ENCODE measurements at regions not wholly inside any gene's neighbourhood (a gene's known extent, or its start where the extent isn't known, plus 50 kb on each side); places are given as distances from the start of the nearest gene placed in this dataset.
A peak's percentile ranks its signal among the peaks of the same experiment; 100 is the strongest.
"Not testable (repeated sequence)": the region's sequence is repeated elsewhere in the genome, so short reads cannot be mapped to it uniquely, and the experiment has no call there.

DNA sequence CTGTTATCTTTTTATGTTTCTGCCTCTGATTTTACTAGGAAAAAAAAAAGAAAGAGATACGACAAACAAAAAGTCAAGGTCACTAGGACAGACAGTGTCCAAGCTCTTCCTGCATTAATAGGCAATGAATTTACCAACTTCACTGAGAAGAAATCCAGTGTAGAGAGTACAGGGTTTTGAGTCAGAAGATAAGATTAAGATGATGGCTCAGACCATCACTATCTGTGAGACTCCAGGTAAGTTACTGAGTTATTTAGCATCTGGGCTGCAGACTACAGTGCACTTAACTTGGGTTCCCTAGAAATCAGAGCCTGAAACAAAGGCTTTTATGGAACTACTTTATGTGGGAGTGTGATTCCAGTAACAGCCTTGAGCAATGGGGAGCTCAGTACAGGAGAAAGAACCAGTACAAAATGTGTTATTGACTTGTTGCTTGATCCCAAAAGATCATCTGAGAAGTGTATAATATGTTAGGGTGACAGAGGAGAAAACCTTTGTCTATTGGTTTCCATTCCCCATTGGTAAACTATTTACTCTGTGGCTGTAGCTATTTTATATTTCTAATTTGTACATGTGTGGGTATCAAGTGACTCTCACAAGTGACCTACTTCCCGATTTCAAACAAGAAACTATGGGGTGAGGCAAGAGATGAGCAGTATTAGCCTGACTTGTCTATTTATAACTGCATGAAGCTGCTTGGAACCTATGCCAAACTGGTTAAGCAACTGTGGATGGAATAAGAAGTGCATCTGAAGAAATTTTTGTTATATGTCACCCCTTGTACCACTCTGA, 395.8 kb downstream of the RAB38 start:
- no peak for DNase-seq (ENCODE audit: extremely low read depth in 1 of 2, low read depth in 1 of 2)

DNA sequence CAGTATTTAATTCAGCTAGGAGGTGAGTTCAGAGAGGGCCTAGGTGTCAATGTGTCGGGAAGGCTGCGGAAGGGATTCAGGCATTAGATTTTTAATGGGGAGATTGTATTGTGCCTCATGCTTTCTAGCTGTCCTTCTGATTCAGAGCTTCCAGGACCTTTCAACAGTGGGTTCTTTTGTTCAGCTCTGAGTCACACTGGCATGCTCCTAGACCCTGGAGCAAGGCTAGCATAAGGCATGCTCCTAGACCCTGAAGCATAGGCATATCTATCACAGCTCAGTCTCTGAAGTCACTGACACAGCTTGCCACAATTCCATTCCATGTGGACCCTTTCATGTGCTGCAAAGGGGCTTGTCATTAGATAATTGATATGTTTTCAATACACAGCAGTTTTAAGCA, 396.9 kb downstream of the RAB38 start:
- no peak for DNase-seq (ENCODE audit: extremely low read depth in 1 of 2, low read depth in 1 of 2)

DNA sequence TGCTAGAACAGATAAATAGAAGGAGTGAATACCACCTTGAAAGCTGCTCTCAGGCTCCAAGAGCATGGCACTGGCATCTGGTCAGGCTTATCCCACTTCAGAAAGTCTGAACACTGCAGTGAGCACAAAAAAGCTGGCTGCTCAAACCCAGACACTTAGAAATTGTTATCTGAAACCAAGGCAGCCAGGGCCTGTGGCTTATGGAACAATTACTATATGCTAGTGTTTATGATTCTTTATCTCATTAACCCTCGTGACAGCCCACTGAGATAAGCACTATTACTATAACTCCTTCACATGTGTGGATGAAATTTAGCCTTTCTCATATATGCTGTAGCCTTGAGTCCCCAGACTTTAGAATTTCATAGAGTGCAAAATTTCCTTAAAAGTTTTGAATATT, 400.2 kb downstream of the RAB38 start:
- DNase-seq (ENCODE audit: extremely low read depth in 1 of 2, low read depth in 1 of 2): no peak

DNA sequence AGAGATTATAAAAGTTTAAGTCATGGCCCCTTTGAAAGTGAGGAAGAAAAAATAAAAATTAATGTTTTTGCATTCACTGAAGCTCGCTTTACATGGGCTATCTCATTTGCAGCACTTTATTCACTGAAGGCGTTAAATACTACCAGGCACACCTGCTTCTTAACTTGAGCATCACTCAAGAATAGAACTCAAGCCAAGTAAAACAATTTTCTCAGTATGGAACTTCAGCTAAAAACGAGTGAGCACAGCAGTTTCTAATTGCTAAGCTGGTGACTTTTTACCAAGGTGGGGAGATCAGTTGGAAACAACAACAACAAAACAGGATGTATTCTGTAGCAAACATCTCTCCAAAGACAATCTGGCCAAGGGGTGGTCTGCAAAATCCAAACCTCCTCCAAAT, 405.6 kb downstream of the RAB38 start:
- no peak for DNase-seq (ENCODE audit: extremely low read depth in 1 of 2, low read depth in 1 of 2)

DNA sequence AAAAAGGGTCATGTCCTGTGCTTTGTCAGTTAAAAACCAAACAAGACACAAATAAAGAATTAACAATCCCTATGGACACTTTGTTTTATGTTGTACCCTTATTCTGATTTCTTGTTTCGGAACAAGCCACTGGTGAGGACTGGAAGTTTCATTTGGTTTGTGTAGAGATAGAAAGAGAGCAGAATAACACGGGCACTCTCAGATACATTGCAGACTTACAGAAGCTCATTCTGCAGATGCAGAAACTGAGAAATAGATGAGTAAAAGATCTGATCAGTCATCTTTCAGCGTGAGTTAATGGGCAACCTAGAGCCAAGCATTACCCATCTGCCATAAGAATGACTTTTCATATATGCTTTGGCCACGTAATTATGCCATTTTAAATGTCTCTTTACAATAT, 407.6 kb downstream of the RAB38 start:
- DNase-seq (ENCODE audit: extremely low read depth in 1 of 2, low read depth in 1 of 2): no peak

DNA sequence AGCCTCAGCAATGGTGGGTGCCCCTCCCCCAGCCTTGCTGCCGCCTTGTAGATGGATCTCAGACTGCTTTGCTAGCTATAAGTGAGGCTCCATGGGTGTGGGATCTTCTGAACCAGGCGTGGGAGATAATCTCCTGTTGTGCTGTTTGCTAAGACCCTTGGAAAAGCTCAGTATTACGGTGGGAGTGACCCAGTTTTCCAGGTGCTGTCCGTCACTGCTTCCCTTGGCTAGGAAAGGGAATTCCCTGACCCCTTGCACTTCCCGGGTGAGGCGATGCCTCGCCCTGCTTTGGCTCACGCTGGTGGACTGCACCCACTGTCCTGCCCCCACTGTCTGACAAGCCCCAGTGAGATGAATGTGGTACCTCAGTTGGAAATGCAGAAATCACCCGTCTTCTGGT, 411.2 kb downstream of the RAB38 start:
- not testable (repeated sequence) for DNase-seq (ENCODE audit: extremely low read depth in 1 of 2, low read depth in 1 of 2)

DNA sequence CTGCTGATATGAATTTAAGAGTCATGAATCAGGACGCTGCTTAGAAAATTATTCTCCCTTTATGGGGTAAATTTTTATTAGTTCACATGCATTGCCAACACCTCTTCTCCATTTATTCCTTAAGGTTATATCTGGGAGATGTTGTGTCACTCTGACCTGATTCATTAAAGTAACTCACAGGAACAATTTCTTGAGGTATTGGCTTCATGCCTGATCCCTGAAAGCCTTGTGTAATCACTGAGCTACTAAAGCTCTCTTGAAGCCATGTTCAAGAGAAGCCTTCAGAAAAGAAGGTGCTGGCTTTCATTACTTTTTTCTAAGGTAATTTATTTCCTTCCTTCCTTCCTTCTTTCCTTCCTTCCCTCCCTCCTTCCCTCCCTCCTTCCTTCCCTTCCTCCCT, 420.6 kb downstream of the RAB38 start:
- DNase-seq (ENCODE audit: extremely low read depth in 1 of 2, low read depth in 1 of 2): no peak

DNA sequence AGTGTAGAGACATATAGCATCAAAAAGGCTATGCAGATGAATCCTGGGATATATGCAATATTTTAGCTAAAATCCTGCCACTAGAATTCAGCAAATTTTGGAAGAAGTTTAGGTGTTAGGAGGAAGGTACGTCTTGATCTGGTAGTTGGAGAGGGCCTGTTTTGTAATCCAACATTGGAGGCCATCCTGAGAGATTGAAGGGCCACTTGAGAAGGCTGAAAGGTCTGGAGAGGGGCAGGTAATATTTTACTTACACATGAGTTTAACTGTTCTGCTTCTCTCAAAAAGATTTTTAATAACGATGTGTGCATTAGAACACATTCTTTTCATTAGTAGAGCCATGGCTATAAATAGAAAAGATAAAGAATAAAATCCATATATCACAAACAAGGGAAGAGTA, 422.1 kb downstream of the RAB38 start:
- no peak for DNase-seq (ENCODE audit: extremely low read depth in 1 of 2, low read depth in 1 of 2)

DNA sequence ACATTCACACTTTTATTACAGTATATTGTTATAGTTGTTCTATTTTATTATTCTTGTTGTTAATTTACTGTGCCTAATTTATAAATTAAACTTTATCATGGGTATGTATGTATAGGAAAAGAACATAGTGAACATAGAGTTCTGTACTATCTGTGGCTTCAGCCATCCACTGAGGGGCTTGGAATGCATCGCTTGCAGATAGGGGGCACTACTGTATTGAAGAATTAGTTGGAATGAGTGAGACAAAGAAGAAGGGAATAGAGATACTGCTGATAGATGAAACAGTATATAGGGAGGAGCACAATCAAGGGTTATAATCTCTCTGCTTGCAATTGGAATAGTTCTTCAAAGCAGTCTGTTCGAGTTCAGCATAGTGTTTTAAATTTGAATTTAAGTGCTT, 432.2 kb downstream of the RAB38 start:
- no peak for DNase-seq (ENCODE audit: extremely low read depth in 1 of 2, low read depth in 1 of 2)

DNA sequence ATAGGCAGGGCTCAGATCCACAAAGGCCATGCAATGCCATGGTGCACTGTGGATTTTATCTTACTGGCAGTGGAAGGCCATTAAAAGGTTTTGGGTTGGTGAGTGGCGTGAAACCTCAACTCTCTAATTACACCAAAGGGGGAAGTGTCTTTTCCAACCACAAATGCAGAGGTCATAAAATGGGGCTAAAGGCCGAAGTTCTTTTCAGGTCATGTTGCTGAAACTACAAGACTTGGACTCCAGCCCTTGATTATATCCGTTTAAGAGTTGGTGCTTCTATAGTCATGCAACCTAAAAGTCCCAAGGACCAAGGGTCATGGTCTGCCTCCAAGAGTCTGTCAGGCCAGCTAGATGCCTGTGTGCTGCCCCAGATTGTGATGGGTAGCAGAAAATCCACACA, 434.3 kb downstream of the RAB38 start:
- no peak for DNase-seq (ENCODE audit: extremely low read depth in 1 of 2, low read depth in 1 of 2)

DNA sequence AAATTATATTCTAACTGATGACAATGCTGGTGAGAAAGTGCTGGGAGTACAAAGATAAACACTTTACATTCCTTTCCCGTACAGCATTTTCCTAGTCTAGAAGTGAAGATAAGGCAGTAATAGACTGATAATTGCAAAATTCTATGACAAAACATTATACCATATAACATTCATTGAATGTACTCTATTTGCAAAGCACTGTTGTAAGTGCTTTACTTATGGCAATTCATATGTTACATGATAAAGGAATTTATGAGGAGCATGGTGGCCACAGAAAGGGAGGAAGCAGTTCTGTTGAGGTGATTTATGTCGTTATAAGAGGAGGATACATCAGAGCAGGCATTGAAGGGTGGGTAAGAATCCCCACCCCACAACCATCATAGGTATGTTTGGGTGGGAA, 434.8 kb downstream of the RAB38 start:
- no peak for DNase-seq (ENCODE audit: extremely low read depth in 1 of 2, low read depth in 1 of 2)

DNA sequence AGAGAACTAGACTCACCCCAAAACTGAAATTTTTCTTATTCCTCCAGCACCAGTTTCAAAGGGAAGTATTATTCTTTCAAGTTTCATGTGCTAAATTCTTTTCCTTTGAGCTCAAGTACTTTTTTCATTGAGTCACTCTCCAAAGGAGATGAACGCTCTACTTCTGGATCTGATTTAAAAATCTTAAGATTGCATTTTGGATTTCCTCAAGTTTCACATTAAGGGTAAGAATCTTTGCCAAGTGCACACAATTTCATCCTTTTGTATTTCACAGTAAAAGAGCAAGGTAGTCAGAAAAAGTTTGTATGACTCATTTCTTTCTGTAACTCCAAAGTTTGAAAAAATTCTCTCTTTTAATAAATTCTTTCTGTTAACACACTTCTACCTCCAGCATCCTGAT, 435.5 kb downstream of the RAB38 start:
- no peak for DNase-seq (ENCODE audit: extremely low read depth in 1 of 2, low read depth in 1 of 2)

DNA sequence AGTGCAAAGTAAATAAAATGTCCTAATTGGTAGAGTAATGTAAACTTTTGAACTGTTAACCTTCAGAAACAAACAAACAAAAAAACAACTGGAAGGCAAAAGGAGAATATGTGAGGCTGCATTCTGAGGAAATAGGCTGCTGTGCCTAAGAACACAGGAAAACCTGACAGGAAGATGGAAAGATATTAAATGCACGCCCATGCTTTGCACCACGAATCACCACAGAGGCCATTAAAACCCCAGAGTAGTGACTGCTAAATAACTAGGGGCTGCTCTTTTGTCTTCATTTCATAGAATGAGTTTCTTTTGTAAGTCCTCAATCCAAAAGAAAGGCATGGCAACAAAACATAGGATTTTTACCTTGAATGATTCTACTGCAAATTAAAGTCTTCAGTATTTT, 436.0 kb downstream of the RAB38 start:
- no peak for DNase-seq (ENCODE audit: extremely low read depth in 1 of 2, low read depth in 1 of 2)

DNA sequence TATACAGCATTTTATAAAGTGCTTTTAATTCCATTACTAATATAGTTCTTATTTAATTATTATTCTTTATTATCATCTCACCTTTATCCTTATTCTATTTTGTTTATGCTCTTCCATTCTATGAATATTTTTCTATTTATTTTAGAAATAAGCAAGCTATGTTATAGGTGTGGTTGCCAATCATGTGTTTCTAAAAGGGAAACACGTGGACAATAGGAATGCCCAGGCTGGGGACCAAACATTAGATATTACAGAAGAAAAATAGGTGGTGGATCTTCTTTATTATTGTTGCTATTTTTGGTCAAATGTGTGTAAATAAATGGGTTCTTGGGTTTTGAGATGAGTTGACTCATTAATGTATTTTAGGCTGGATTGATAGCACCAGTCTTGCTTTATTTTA, 438.3 kb downstream of the RAB38 start:
- no peak for DNase-seq (ENCODE audit: extremely low read depth in 1 of 2, low read depth in 1 of 2)

DNA sequence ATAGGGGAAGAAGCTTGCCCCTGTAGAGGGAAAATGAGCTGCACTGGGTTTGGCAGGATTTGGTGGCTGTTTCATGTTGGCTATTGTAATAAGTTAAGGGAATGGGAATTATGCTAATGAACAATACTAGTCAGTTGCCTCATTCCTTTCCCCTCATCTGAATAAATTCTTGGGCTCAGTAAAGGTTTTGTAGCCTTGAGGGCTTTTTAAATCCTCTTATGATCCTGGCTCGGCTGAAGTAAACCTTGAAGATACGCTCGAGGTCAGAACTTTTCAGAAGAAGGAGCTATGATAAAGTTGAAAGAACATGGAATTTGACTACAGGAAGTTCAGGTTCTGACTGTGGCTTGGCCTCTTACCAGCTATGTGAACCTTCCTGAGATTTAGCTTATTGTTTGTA, 448.7 kb downstream of the RAB38 start:
- no peak for DNase-seq (ENCODE audit: extremely low read depth in 1 of 2, low read depth in 1 of 2)

DNA sequence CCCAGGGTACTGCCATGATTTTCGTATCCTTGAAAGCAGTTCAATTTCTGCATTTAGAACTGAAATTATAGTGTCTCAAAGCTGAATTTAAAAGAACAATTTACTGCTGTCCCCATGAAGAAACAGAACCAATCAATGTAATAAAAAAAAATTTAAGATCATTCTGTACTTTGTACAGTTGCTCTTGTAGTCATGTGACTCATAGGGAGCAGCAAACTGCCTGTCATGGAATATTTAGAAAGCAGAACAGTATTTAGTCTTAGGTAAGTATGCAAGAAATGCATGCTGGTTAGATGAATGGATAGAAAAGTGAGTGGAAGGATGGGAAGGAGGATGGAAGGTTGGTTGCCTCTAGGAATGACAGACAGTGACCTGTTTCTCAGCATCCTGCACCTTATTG, 450.9 kb downstream of the RAB38 start:
- no peak for DNase-seq (ENCODE audit: extremely low read depth in 1 of 2, low read depth in 1 of 2)

DNA sequence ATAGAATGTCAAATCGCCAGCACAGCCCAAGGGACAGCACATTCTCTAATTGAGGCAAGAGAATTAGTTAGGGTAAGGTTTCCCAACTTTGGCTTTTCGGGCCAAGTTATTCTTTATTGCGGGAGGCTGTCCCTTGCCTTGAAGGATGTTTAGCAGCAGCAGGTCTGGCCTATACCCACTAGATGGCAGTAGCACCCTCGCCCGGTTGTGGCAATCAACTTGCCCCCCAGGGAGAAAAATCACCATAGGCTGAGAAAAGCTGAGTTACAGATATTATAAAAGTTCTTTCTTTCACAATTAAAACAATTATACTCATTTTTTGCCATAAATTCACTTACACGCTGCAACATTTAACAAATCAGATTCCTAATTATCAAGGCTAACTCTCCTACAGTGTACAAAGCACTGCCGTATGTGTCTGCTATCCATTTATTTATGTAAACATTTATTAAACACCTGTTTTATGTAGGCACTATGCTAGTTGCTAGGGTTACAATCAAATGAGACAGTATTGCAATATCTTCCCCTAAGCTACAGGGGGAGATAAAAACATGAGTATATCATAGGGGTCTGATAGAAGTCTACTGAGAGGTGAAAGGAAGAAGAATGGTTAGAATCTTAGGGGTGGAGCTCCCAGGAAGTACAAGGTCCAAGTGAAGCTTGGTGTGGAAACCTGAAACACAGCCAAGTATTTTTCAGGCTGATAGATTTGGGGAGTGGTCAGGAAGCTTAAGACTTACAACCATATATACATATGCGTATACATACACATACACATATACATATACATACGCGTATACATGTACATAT, 452.3 kb downstream of the RAB38 start:
- DNase-seq (ENCODE audit: extremely low read depth in 1 of 2, low read depth in 1 of 2): peak in 1 of 2 donors; percentile 0

DNA sequence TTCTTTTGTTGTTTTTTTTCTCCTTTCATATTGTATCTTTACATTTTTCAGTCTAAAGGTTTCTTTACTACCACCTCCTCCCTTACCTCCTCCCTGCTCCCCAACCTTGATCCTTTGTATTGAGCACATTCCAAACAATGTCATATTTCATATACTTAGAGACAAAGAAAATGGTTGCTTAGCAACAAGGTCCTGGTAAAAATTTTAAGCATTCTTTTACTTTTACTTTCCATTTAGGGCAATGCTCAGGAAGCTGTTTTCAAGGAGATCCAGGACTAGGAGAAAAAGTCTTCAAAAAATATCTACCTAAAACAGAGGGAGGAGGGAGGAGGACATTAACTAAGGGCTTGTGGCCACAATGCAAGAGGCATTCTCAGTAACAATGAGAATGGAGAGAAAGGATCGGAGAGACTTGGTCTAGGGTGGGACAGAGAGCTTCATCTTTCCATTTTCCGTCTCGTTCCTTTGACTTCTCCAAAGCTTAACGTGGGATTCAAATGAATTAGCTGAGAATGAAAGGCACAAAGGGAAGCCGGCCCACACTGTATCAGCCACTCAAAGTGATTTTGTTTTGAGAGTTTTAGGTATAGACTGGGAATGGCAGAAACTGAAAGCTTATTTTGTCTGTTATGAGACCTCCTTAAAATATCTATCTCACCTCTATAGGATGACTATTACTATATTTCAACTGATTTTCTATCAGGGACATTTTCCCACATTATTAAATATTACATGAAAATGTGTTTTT, 455.7 kb downstream of the RAB38 start:
- no peak for DNase-seq (ENCODE audit: extremely low read depth in 1 of 2, low read depth in 1 of 2)

DNA sequence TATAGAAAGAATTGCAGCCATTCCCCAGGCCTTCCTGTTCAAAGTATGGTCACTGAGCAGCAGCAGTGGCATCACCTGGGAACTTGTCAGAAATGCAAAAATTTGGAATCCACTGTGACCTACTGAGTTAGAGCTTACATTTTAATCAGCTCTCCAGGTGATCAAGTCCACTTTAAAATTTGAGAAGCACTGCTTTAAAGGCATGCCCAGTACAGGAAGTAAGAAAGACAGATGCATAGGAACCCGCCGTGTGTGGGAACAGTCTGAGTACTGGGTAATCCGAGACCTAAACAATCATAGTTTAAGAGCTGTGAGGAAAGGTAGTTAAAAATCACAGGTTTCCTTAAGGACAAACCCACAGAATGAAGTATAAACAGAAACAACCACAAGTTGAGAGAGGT, 462.4 kb downstream of the RAB38 start:
- DNase-seq (ENCODE audit: extremely low read depth in 1 of 2, low read depth in 1 of 2): no peak

DNA sequence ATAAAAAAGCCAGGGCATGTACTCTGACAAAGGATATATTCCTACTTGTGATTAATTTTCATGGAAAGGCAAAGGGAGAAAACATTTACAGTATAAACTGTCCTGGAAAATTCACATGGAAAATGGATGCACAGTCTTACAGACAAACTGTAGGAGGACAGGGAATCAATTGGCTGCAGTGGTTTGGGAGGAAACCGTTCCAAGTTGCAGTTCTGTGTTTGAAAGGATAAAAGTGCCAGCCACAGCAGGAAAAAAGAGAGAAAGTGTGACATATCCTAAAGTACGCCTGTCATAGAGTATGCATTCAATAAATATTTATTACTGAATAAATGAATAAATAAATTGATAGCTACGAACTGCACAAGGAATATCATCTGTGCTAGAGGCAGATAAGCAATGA, 462.9 kb downstream of the RAB38 start:
- DNase-seq (ENCODE audit: extremely low read depth in 1 of 2, low read depth in 1 of 2): no peak

DNA sequence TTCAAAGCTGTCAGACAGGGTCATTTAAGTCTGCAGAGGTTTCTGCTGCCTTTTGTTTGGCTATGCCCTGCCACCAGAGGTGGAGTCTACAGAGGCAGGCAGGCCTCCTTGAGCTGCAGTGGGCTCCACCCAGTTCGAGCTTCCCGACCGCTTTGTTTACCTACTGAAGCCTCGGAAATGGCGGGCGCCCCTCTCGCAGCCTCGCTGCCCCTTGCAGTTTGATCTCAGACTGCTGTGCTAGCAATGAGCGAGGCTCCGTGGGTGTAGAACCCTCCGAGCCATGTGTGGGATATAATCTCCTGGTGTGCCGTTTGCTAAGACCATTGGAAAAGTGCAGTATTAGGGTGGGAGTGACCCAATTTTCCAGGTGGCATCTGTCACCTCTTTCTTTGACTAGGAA, 471.7 kb downstream of the RAB38 start:
- not testable (repeated sequence) for DNase-seq (ENCODE audit: extremely low read depth in 1 of 2, low read depth in 1 of 2)

DNA sequence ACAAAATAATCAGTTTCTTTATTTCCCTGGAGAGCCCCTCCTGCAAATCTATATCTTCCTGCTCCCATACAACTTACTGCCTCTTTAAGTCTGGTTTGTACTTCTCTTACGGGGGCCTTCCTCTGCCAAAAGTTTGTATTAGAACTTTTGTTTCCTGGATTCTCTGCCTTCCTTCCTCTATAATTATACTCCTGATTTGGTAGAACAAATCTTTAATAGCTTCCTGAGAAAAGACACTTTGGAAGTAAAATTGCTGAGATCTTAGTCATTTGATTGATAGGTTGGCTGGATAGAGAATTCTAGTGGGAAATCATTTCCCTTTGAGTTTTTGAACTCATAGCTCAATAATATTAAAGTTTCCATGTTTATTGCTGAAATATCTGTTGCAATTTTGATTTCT, 499.2 kb downstream of the RAB38 start:
- DNase-seq (ENCODE audit: extremely low read depth in 1 of 2, low read depth in 1 of 2): no peak

All from stimulated activated CD8-positive, alpha-beta memory T cell treated with anti-CD3 and anti-CD28 coated beads, Interleukin-7, amount 100 ng/mL, for 48 hours (primary cell).